ENCODE measurements at regions not wholly inside any gene's neighbourhood (a gene's known extent, or its start where the extent isn't known, plus 50 kb on each side); places are given as distances from the start of the nearest gene placed in this dataset.

DNA sequence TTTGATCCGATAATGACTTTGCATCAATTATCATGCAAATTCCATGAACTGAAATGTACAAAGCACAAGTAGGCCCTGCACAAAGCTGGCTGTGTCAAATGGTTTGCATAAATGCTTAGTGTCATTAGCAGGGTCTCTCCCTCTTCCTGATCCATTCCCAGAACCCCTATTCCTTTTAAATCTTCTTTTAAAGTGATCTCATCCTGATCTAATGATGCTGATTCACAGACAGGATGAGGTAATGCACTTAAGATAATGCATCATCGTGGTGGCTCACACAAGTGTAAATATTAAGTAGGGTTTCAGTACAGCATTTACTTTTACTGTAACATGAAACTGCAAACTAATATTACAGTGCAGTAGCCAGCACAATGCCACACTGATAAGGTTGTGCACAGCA lies 304.8 kb upstream of the SOX11 start:
- no peaks in the 10 kb centered on the region for H3K27me3 ChIP-seq (ENCODE audit: low read depth)
- DNase-seq (ENCODE audit: low spot score in 2 of 2) = no peak
- in situ Hi-C loops (cut with MboI; ENCODE audit: low sequenced_read_pairs) = no loop called here
- no peaks in the 10 kb centered on the region for H3K36me3 ChIP-seq (replicated peaks)
- H3K4me1 ChIP-seq = no peaks in the 10 kb centered on the region
- no peaks in the 10 kb centered on the region for H3K9me3 ChIP-seq
- H3K4me3 ChIP-seq = no peak overlapping the region

DNA sequence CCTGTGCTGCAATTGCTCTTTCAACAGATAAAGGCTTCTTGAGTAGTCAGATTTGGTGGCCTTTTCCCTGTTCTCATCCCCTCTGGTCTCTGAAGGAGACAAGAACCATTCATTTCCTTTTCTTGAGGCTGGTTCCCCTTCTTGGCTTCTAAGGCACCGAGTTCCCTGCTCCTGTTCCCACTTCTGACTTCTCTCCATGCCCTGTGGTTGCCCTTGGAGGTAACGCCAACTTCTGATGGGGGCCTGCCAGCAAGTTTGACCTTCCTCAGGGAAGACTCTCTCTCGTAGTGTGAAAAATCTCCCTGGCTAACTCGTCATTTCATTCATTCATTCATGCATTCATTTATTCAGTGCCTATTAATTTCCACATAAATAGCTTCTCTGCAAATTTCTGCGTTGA lies 302.4 kb upstream of the SOX11 start:
- no peaks in the 10 kb centered on the region for H3K36me3 ChIP-seq (replicated peaks)
- in situ Hi-C loops (cut with MboI; ENCODE audit: low sequenced_read_pairs) = no loop called here
- no peak for DNase-seq (ENCODE audit: low spot score in 2 of 2)
- H3K4me1 ChIP-seq = no peaks in the 10 kb centered on the region
- H3K9me3 ChIP-seq = no peaks in the 10 kb centered on the region
- no peaks in the 10 kb centered on the region for H3K27me3 ChIP-seq (ENCODE audit: low read depth)
- no peak overlapping the region for H3K4me3 ChIP-seq

DNA sequence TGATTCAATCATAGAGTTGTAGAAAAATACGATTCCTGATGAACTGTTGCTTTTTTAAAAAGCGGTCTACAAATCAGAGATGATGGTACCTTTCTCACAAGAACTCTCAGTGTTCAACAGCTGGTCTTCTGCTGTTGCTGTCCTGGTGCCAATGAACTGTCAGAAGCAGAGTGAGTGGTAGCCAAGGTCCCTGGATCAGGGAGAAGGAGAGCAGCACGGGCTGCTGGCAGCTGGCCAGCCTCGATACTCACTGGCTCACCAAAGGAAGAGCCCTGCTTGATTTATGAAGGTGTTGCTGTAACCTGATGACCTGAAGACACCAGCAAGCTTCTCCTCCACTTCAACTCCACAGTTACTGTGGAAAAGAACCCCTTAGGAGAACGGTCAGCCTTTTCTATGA lies 300.8 kb upstream of the SOX11 start:
- no peak overlapping the region for H3K4me3 ChIP-seq
- no peaks in the 10 kb centered on the region for H3K4me1 ChIP-seq
- in situ Hi-C loops (cut with MboI; ENCODE audit: low sequenced_read_pairs) = no loop called here
- no peaks in the 10 kb centered on the region for H3K27me3 ChIP-seq (ENCODE audit: low read depth)
- DNase-seq (ENCODE audit: low spot score in 2 of 2) = no peak
- no peaks in the 10 kb centered on the region for H3K9me3 ChIP-seq
- H3K36me3 ChIP-seq (replicated peaks) = no peaks in the 10 kb centered on the region

DNA sequence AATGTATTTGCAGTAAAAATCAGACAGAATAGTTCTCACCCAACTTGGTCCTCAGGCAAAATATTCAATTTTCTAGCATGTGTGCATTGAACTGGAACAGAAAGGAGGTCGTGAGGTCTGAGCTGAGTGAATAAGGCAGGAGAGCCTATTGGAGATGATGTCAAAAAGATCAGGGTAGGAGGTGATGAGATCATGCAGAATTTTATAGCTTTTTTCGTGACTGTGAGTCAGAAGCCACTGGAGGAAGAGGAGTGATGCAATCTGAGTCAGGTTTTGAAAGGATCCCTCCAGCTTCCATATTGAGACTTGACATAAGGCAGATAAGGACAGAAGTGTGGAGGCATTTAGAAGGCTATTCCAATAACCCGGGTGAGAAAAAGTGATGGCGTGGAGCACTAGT lies 299.5 kb upstream of the SOX11 start:
- no peaks in the 10 kb centered on the region for H3K36me3 ChIP-seq (replicated peaks)
- no peak overlapping the region for H3K4me3 ChIP-seq
- H3K4me1 ChIP-seq = no peaks in the 10 kb centered on the region
- H3K9me3 ChIP-seq = no peaks in the 10 kb centered on the region
- no peaks in the 10 kb centered on the region for H3K27me3 ChIP-seq (ENCODE audit: low read depth)
- in situ Hi-C loops (cut with MboI; ENCODE audit: low sequenced_read_pairs) = no loop called here
- no peak for DNase-seq (ENCODE audit: low spot score in 2 of 2)

GRCh38 chr2:5393474-5393873 lies 298.7 kb upstream of the SOX11 start:
- no peaks in the 10 kb centered on the region for H3K36me3 ChIP-seq (replicated peaks)
- DNase-seq (ENCODE audit: low spot score in 2 of 2) = no peak
- in situ Hi-C loops (cut with MboI; ENCODE audit: low sequenced_read_pairs) = no loop called here
- no peaks in the 10 kb centered on the region for H3K4me1 ChIP-seq
- no peaks in the 10 kb centered on the region for H3K9me3 ChIP-seq
- no peaks in the 10 kb centered on the region for H3K27me3 ChIP-seq (ENCODE audit: low read depth)
- no peak overlapping the region for H3K4me3 ChIP-seq

- H3K36me3 ChIP-seq (replicated peaks) = no peaks in the 10 kb centered on the region
- no peaks in the 10 kb centered on the region for H3K4me1 ChIP-seq
- in situ Hi-C loops (cut with MboI; ENCODE audit: low sequenced_read_pairs) = no loop called here
- no peaks in the 10 kb centered on the region for H3K27me3 ChIP-seq (ENCODE audit: low read depth)
- H3K9me3 ChIP-seq = no peaks in the 10 kb centered on the region
- DNase-seq (ENCODE audit: low spot score in 2 of 2) = no peak
- H3K4me3 ChIP-seq = no peak overlapping the region
These were observed 298.0 kb upstream of the SOX11 start for GRCh38 chr2:5394223-5394622.

- Histone ChIP-seq H3K9me3 (no peaks in the 10 kb centered on the region), H3K4me1 (no peaks in the 10 kb centered on the region), H3K36me3 (replicated peaks) (no peaks in the 10 kb centered on the region), H3K4me3 (no peak overlapping the region), H3K27me3 (ENCODE audit: low read depth) (no peaks in the 10 kb centered on the region)
- in situ Hi-C loops (cut with MboI; ENCODE audit: low sequenced_read_pairs) = no loop called here
- DNase-seq (ENCODE audit: low spot score in 2 of 2) = no peak
These were observed 291.0 kb upstream of the SOX11 start for GRCh38 chr2:5401115-5401657.

DNA sequence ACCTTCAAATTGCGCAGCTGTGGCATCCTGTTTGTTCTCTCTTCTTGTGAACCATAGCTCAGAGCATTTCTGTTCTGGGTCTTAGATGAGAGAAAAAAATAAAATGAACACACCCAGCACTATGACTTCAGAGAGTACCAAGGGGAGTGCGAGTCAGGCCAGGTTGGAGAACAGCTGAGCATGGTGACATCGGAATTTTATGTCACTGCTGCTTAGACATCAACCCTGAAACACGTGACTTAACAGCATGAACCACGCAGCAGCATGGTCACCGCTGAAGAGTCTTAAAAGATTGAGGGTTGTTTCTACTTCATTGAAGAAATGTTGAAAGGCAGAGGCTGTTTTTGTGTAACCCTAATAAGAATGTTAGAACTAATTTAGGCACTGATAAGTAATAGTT lies 288.8 kb upstream of the SOX11 start:
- H3K27me3 ChIP-seq (ENCODE audit: low read depth) = no peaks in the 10 kb centered on the region
- no peaks in the 10 kb centered on the region for H3K4me1 ChIP-seq
- no peak overlapping the region for H3K4me3 ChIP-seq
- H3K36me3 ChIP-seq (replicated peaks) = no peaks in the 10 kb centered on the region
- in situ Hi-C loops (cut with MboI; ENCODE audit: low sequenced_read_pairs) = no loop called here
- DNase-seq (ENCODE audit: low spot score in 2 of 2) = no peak
- H3K9me3 ChIP-seq = no peaks in the 10 kb centered on the region

DNA sequence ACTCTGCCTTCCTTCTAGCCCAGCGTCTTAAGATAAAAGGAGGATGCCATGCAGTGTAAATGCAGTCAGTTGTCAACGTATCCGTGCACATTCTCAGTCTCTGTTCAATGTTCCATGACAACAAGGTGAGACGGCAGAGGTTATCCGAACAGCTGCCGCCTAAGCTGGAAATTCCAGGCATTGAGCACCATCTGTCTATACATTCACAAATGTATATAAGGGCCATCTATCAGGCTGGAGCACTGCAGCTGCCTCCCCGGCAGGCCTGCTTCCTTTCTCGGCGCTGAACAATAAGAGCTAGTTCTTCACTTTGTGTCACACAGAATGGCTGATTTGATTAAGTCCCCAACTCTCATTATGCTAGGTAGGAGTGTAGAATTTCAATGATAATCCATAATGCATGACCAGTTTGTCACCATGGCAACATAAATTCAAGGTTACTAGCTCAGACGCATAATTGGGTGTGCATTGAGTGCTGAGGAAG lies 282.2 kb upstream of the SOX11 start:
- H3K4me1 ChIP-seq = no peaks in the 10 kb centered on the region

DNA sequence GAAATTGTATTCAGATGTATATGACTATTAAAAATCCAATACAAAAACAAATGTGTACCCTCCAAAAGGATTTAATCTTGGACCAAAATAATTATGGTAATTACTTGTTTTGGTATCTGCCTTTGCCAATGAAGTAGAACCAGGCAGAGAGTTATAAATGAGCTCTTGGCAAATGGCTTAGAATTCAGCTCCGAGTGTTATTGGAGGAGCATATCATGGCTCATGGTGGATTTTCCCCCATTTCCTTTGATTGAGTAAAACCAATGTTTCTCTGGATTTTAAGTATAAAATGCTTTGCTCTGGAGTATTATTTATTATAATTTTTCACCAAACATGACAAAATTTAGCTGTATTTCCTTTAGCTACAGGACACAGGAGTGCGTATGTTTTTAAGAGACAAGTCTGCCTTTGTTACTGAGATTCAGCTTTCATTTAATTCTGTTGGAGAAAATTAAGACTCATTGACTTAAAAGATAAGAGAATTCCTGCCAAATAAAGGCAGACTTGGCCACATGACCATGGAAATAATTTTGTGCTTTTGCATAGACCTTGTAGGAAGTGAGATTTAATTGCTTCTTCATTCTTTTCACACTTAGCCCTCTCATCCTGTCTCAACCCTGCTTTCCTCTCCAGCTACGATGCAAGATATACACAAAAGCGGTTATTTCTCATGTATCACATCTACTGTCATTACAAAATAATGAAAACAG lies 281.0 kb upstream of the SOX11 start:
- Histone ChIP-seq H3K9me3 (no peaks in the 10 kb centered on the region), H3K4me3 (no peak overlapping the region), H3K27me3 (ENCODE audit: low read depth) (no peaks in the 10 kb centered on the region), H3K4me1 (no peaks in the 10 kb centered on the region), H3K36me3 (replicated peaks) (no peaks in the 10 kb centered on the region)
- in situ Hi-C loops (cut with MboI; ENCODE audit: low sequenced_read_pairs) = no loop called here
- no peak for DNase-seq (ENCODE audit: low spot score in 2 of 2)

More for the DNA sequence above, 282.2 kb upstream of the SOX11 start:
- no peaks in the 10 kb centered on the region for H3K9me3 ChIP-seq
- in situ Hi-C loops (cut with MboI; ENCODE audit: low sequenced_read_pairs) = no loop called here
- H3K4me3 ChIP-seq = no peak overlapping the region
- no peaks in the 10 kb centered on the region for H3K36me3 ChIP-seq (replicated peaks)
- no peak for DNase-seq (ENCODE audit: low spot score in 2 of 2)
- no peaks in the 10 kb centered on the region for H3K27me3 ChIP-seq (ENCODE audit: low read depth)

- no peaks in the 10 kb centered on the region for H3K9me3 ChIP-seq
- no peaks in the 10 kb centered on the region for H3K4me1 ChIP-seq
- in situ Hi-C loops (cut with MboI; ENCODE audit: low sequenced_read_pairs) = no loop called here
- no peaks in the 10 kb centered on the region for H3K27me3 ChIP-seq (ENCODE audit: low read depth)
- H3K36me3 ChIP-seq (replicated peaks) = no peaks in the 10 kb centered on the region
- DNase-seq (ENCODE audit: low spot score in 2 of 2) = no peak
- no peak overlapping the region for H3K4me3 ChIP-seq
These were observed 280.2 kb upstream of the SOX11 start for GRCh38 chr2:5412001-5412400.

DNA sequence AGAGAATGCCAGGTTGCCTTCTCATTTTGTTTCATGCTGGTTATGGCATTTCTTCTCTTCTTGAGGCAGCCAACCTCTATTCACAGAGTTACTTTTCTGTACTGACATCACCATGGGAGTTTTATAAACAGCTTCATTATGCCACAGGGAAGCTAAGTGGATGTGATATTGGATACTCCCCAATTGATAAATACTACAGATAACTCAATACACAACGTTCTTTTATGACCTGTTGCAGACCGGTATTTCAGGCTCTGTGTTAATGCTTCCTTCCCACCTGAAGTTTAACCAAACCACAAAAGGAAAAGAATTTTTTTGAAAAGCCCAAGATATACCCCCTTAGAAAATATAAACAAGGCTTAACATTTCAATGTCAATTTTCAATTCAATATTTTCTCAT lies 258.3 kb upstream of the SOX11 start:
- in situ Hi-C loops (cut with MboI; ENCODE audit: low sequenced_read_pairs) = no loop called here
- no peak for DNase-seq (ENCODE audit: low spot score in 2 of 2)
- no peaks in the 10 kb centered on the region for H3K27me3 ChIP-seq (ENCODE audit: low read depth)
- H3K4me3 ChIP-seq = no peak overlapping the region
- H3K9me3 ChIP-seq = no peaks in the 10 kb centered on the region
- no peaks in the 10 kb centered on the region for H3K36me3 ChIP-seq (replicated peaks)
- H3K4me1 ChIP-seq = no peaks in the 10 kb centered on the region

GRCh38 chr2:5437375-5437774 lies 254.8 kb upstream of the SOX11 start:
- Histone ChIP-seq H3K27me3 (ENCODE audit: low read depth) (no peaks in the 10 kb centered on the region), H3K4me3 (no peak overlapping the region), H3K9me3 (no peaks in the 10 kb centered on the region), H3K4me1 (no peaks in the 10 kb centered on the region), H3K36me3 (replicated peaks) (no peaks in the 10 kb centered on the region)
- in situ Hi-C loops (cut with MboI; ENCODE audit: low sequenced_read_pairs) = no loop called here
- no peak for DNase-seq (ENCODE audit: low spot score in 2 of 2)

DNA sequence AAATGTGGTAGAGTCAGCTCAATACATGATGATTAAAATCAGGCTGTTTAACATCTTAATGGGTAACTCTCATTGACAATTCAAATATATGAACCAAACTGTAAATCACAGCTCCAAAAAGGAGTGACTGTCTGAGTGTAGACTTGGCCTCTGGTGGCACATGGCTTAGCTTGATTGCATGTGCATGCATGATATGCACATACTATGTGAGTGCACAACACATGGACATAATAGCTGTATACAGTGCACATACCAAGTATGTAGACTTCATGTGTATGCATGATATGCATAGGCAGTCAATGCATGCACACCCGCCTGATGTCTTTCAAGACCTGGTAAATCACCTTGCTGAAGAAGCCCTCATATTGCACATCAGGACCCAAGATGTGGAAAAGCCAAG lies 252.0 kb upstream of the SOX11 start:
- in situ Hi-C loops (cut with MboI; ENCODE audit: low sequenced_read_pairs) = no loop called here

GRCh38 chr2:5442736-5443135 lies 249.4 kb upstream of the SOX11 start:
- DNase-seq (ENCODE audit: low spot score in 2 of 2) = no peak
- Histone ChIP-seq H3K27me3 (ENCODE audit: low read depth) (no peaks in the 10 kb centered on the region), H3K4me1 (no peaks in the 10 kb centered on the region), H3K9me3 (no peaks in the 10 kb centered on the region), H3K36me3 (replicated peaks) (no peaks in the 10 kb centered on the region), H3K4me3 (no peak overlapping the region)
- in situ Hi-C loops (cut with MboI; ENCODE audit: low sequenced_read_pairs) = no loop called here

More for the DNA sequence above, 252.0 kb upstream of the SOX11 start:
- DNase-seq (ENCODE audit: low spot score in 2 of 2) = no peak
- H3K36me3 ChIP-seq (replicated peaks) = no peaks in the 10 kb centered on the region
- H3K4me1 ChIP-seq = no peaks in the 10 kb centered on the region
- H3K27me3 ChIP-seq (ENCODE audit: low read depth) = no peaks in the 10 kb centered on the region
- H3K4me3 ChIP-seq = no peak overlapping the region
- no peaks in the 10 kb centered on the region for H3K9me3 ChIP-seq
